ENCODE measurements at regions not wholly inside any gene's neighbourhood (a gene's known extent, or its start where the extent isn't known, plus 50 kb on each side); places are given as distances from the start of the nearest gene placed in this dataset.
"Not testable (repeated sequence)": the region's sequence is repeated elsewhere in the genome, so short reads cannot be mapped to it uniquely, and the experiment has no call there.

- Mint-ChIP-seq H3K9me3 (peaks cover 9% of the 10 kb centered on the region), H3K27ac (no peak overlapping the region), H3K36me3 (no peaks in the 10 kb centered on the region), H3K4me3 (no peak overlapping the region), H3K27me3 (ENCODE audit: low read depth) (no peaks in the 10 kb centered on the region), H3K4me1 (no peaks in the 10 kb centered on the region)
- TF ChIP-seq CTCF (IDR thresholded peaks at IDR 0.05; ENCODE audit: unreplicated experiment): no peak
- no peak for DNase-seq (ENCODE audit: low spot score in 2 of 2, unreplicated experiment in 2 of 2)
These were observed 211.6 kb downstream of the RAP2B start for GRCh38 chr3:153373606-153374005.

- not testable (repeated sequence) for H3K4me1 Mint-ChIP-seq; H3K9me3 Mint-ChIP-seq; H3K27me3 Mint-ChIP-seq (ENCODE audit: low read depth)
These were observed 216.3 kb downstream of the RAP2B start for GRCh38 chr3:153378366-153378765.

GRCh38 chr3:153379516-153379915 lies 217.5 kb downstream of the RAP2B start:
- no peak overlapping the region for H3K4me3 Mint-ChIP-seq
- peaks cover 4% of the 10 kb centered on the region for H3K9me3 Mint-ChIP-seq
- no peaks in the 10 kb centered on the region for H3K36me3 Mint-ChIP-seq
- no peak for TF ChIP-seq CTCF (IDR thresholded peaks at IDR 0.05; ENCODE audit: unreplicated experiment)
- no peak overlapping the region for H3K27ac Mint-ChIP-seq
- H3K27me3 Mint-ChIP-seq (ENCODE audit: low read depth): no peaks in the 10 kb centered on the region
- DNase-seq (ENCODE audit: low spot score in 2 of 2, unreplicated experiment in 2 of 2): no peak
- no peaks in the 10 kb centered on the region for H3K4me1 Mint-ChIP-seq

More at GRCh38 chr3:153378366-153378765, 216.3 kb downstream of the RAP2B start:
- H3K36me3 Mint-ChIP-seq; H3K27ac Mint-ChIP-seq; DNase-seq (ENCODE audit: low spot score in 2 of 2, unreplicated experiment in 2 of 2); H3K4me3 Mint-ChIP-seq: not testable (repeated sequence)

- Mint-ChIP-seq H3K4me1 (no peaks in the 10 kb centered on the region), H3K9me3 (no peaks in the 10 kb centered on the region), H3K4me3 (no peak overlapping the region), H3K36me3 (no peaks in the 10 kb centered on the region), H3K27me3 (ENCODE audit: low read depth) (no peaks in the 10 kb centered on the region), H3K27ac (no peak overlapping the region)
- TF ChIP-seq CTCF (IDR thresholded peaks at IDR 0.05; ENCODE audit: unreplicated experiment): no peak
- DNase-seq (ENCODE audit: low spot score in 2 of 2, unreplicated experiment in 2 of 2): no peak
These were observed 223.3 kb downstream of the RAP2B start for GRCh38 chr3:153385343-153385742.

GRCh38 chr3:153392363-153392762 lies 230.3 kb downstream of the RAP2B start:
- Mint-ChIP-seq H3K4me1 (no peaks in the 10 kb centered on the region), H3K4me3 (no peak overlapping the region), H3K36me3 (peaks cover 13% of the 10 kb centered on the region), H3K9me3 (peaks cover 48% of the 10 kb centered on the region), H3K27me3 (ENCODE audit: low read depth) (no peaks in the 10 kb centered on the region), H3K27ac (no peak overlapping the region)
- no peak for TF ChIP-seq CTCF (IDR thresholded peaks at IDR 0.05; ENCODE audit: unreplicated experiment)
- no peak for DNase-seq (ENCODE audit: low spot score in 2 of 2, unreplicated experiment in 2 of 2)

GRCh38 chr3:153394017-153394416 lies 232.0 kb downstream of the RAP2B start:
- H3K4me3 Mint-ChIP-seq: no peak overlapping the region
- no peaks in the 10 kb centered on the region for H3K4me1 Mint-ChIP-seq
- peaks cover 48% of the 10 kb centered on the region for H3K9me3 Mint-ChIP-seq
- no peak for TF ChIP-seq CTCF (IDR thresholded peaks at IDR 0.05; ENCODE audit: unreplicated experiment)
- no peaks in the 10 kb centered on the region for H3K27me3 Mint-ChIP-seq (ENCODE audit: low read depth)
- no peak overlapping the region for H3K27ac Mint-ChIP-seq
- DNase-seq (ENCODE audit: low spot score in 2 of 2, unreplicated experiment in 2 of 2): no peak
- H3K36me3 Mint-ChIP-seq: peaks cover 13% of the 10 kb centered on the region
